ENCODE measurements at regions not wholly inside any gene's neighbourhood (a gene's known extent, or its start where the extent isn't known, plus 50 kb on each side); places are given as distances from the start of the nearest gene placed in this dataset.

- TF ChIP-seq POLR2A (IDR thresholded peaks at IDR 0.05) (no peak), EP300 (IDR thresholded peaks at IDR 0.05) (no peak), CTCF (IDR thresholded peaks at IDR 0.05) (no peak)
These were observed 55.9 kb upstream of the ANTXR2 start for GRCh38 chr4:80128941-80129340.

Data from ovary (tissue), 3 donors.